PC-3 (cell line): ENCODE measurements at regions not wholly inside any gene's neighbourhood (a gene's known extent, or its start where the extent isn't known, plus 50 kb on each side); places are given as distances from the start of the nearest gene placed in this dataset.

ENCODE experiments used
- ATAC-seq: fragments of 200-7000 bp; cut with Tn5 transposase; 2 replicates; pipeline ENCODE4 v1.9.1; 2020; ENCODE audit warnings: mild to moderate bottlenecking, moderate library complexity
- BruUV-seq: library from RNA; stranded (reverse); fragments of 400-500 nt; replicated peaks from 2 replicates; lab custom pipeline; 2021; lab: Mats Ljungman, UMichigan
- CTCF ChIA-PET: fragments of 300-600 bp; sonication (Branson Sonifier 250); formaldehyde crosslinking; loops from one replicate; lab custom pipeline; 2022; ENCODE audit warnings: antibody characterized with exemption; lab: Charles Lee
- POLR2A ChIA-PET: fragments of 300-600 bp; sonication (Branson Sonifier 250); formaldehyde crosslinking; loops from one replicate; lab custom pipeline; 2022; ENCODE audit warnings: antibody characterized with exemption; ENCODE audit not compliant: unreplicated experiment; lab: Charles Lee
- DNase-seq: peaks from one replicate; pipeline ENCODE4 v3.0.0-alpha.2; 2015
- H2AFZ ChIP-seq: fragments of 300-600 bp; sonication (generic); 2 replicates; pipeline ENCODE4 v1.6.0; 2016; ENCODE audit warnings: antibody characterized with exemption, low read length
- H3F3A ChIP-seq: fragments of 300-600 bp; sonication (generic); one replicate; pipeline ENCODE4 v1.6.0; 2017; ENCODE audit warnings: antibody characterized with exemption, low read length, control low read depth, mild to moderate bottlenecking; ENCODE audit not compliant: unreplicated experiment
- H3K27ac ChIP-seq: fragments of 300-600 bp; sonication (generic); 2 replicates; pipeline ENCODE4 v1.5.1; 2016; ENCODE audit warnings: mild to moderate bottlenecking, low read length
- H3K27me3 ChIP-seq: fragments of 300-600 bp; sonication (generic); 2 replicates; pipeline ENCODE4 v1.6.1; 2016; ENCODE audit warnings: low read length, mixed read lengths
- H3K36me3 ChIP-seq: fragments of 300-600 bp; sonication (generic); 2 replicates; pipeline ENCODE4 v1.6.1; 2016; ENCODE audit warnings: low read depth, mixed run types, low read length, mixed read lengths
- H3K4me1 ChIP-seq: fragments of 300-600 bp; sonication (generic); 2 replicates; pipeline ENCODE4 v1.5.1; 2016; ENCODE audit warnings: low read length; ENCODE audit not compliant: insufficient read depth
- H3K4me2 ChIP-seq: fragments of 300-600 bp; sonication (generic); 2 replicates; pipeline ENCODE4 v1.6.0; 2016; ENCODE audit warnings: low read length
- H3K4me3 ChIP-seq: fragments of 300-600 bp; sonication (generic); 2 replicates; pipeline ENCODE4 v1.5.1; 2016; ENCODE audit warnings: mild to moderate bottlenecking, low read length, mixed read lengths
- H3K79me2 ChIP-seq: fragments of 300-600 bp; sonication (generic); 2 replicates; pipeline ENCODE4 v1.6.1; 2017; ENCODE audit warnings: low read length, mixed read lengths
- H3K9ac ChIP-seq: fragments of 300-600 bp; sonication (generic); 2 replicates; pipeline ENCODE4 v1.6.0; 2016; ENCODE audit warnings: mild to moderate bottlenecking, low read length
- H3K9me2 ChIP-seq: fragments of 300-600 bp; sonication (generic); replicated peaks from 2 replicates; pipeline ENCODE4 v1.6.1; 2016; ENCODE audit warnings: mixed run types, low read length, mixed read lengths
- H3K9me3 ChIP-seq: fragments of 300-600 bp; sonication (generic); 2 replicates; pipeline ENCODE4 v1.6.1; 2016; ENCODE audit warnings: low read length, mixed read lengths
- H4K20me1 ChIP-seq: fragments of 300-600 bp; sonication (generic); 2 replicates; pipeline ENCODE4 v1.6.1; 2016; ENCODE audit warnings: low read length, mixed read lengths
- CTCF ChIP-seq: fragments of 300-600 bp; sonication (generic); conservative IDR thresholded peaks from 2 replicates; pipeline ENCODE4 v1.5.1; 2017; ENCODE audit warnings: antibody characterized with exemption, low read depth, mild to moderate bottlenecking, low read length
- EZH2 ChIP-seq: fragments of 300-600 bp; sonication (generic); IDR thresholded peaks from one replicate; pipeline ENCODE4 v1.6.1; 2017; ENCODE audit warnings: antibody characterized with exemption, mild to moderate bottlenecking, low read length; ENCODE audit not compliant: unreplicated experiment
- EZH2phosphoT487 ChIP-seq: fragments of 300-600 bp; sonication (generic); IDR thresholded peaks from 2 replicates; pipeline ENCODE4 v1.6.1; 2018; ENCODE audit warnings: mild to moderate bottlenecking, antibody characterized with exemption, low read length, borderline replicate concordance
- intact Hi-C: fragments of 100-400 bp; cut with micrococcal nuclease; formaldehyde crosslinking; loops from 2 replicates; pipeline ENCODE4 v1.9.0; 2023

GRCh38 chr1:60331647-60332046 lies 258.1 kb upstream of the C1orf87 start:
- H3K79me2 ChIP-seq: no peaks in the 10 kb centered on the region
- no peaks in the 10 kb centered on the region for H3K9me2 ChIP-seq
- H3K9ac ChIP-seq: no peak overlapping the region
- H4K20me1 ChIP-seq: no peaks in the 10 kb centered on the region
- no peak overlapping the region for H3K4me3 ChIP-seq
- DNase-seq (no peak), ATAC-seq (no peak)
- peaks cover 10% of the 10 kb centered on the region; the same call in 1 of the 2 replicates for H3K27me3 ChIP-seq
- TF ChIP-seq EZH2 (no peak), CTCF (no peak), EZH2phosphoT487 (no peak)
- H3F3A ChIP-seq: no peaks in the 10 kb centered on the region
- H3K4me2 ChIP-seq: no peak overlapping the region
- no peak overlapping the region for H3K27ac ChIP-seq
- no TSS peak for BruUV-seq
- ChIA-PET CTCF (no interaction called here), POLR2A (no interaction called here)
- H2AFZ ChIP-seq: no peak overlapping the region
- H3K9me3 ChIP-seq: no peaks in the 10 kb centered on the region; the same call in 1 of the 2 replicates
- no peaks in the 10 kb centered on the region for H3K36me3 ChIP-seq
- intact Hi-C loops: no loop called here
- H3K4me1 ChIP-seq: no peaks in the 10 kb centered on the region

DNA sequence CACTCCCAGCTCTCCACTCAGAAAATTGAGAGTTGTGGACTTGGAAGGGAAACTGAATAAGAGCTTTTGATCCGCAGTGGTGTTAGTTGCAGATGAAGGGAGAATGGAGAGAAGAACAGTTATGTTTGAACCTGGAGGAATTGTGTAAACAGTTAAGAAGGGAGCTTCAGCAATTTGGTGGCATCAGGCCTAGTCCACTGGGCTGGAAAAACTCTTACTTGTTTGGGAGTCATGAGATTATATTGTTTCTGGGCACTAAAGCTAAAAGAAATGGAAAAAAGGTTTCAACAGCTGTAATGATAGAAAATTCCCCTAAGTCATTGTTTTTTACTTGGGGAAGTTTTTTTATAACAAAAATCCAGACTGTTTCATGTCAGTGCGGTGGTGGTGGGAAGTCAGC lies 256.1 kb upstream of the C1orf87 start:
- ChIA-PET CTCF (no interaction called here), POLR2A (no interaction called here)
- Histone ChIP-seq H3K27me3 (0 out of 2 replicates have a peak, but pooled peaks cover 3% of the 10 kb centered on the region), H3K9me2 (no peaks in the 10 kb centered on the region), H3K4me1 (no peaks in the 10 kb centered on the region), H3K36me3 (no peaks in the 10 kb centered on the region), H3K79me2 (no peaks in the 10 kb centered on the region), H3K4me2 (no peak overlapping the region), H3K27ac (no peak overlapping the region), H4K20me1 (no peaks in the 10 kb centered on the region), H3K9me3 (no peaks in the 10 kb centered on the region; the same call in 1 of the 2 replicates), H3F3A (no peaks in the 10 kb centered on the region), H3K4me3 (no peak overlapping the region), H3K9ac (no peak overlapping the region), H2AFZ (no peak overlapping the region)
- no peak for DNase-seq
- BruUV-seq: no TSS peak
- intact Hi-C loops: no loop called here
- no peak for ATAC-seq
- TF ChIP-seq EZH2 (no peak), CTCF (no peak), EZH2phosphoT487 (no peak)

DNA sequence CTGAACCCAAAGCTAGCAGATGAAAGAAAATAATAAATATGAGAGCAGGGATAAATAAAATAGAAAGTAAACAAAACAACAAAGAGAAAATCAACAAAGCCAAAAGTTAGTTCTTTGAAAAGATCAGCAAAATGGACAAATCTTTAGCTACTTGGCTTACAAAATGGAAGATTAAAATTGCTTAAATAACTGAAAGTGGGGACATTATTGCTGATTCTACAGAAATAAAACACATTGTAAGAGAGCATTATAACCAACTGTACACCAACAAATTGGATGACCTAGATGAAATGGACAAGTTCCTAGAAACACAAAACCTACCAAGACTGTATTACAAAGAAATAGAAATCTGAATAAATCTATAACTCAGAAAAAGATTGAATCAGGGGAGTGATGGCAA lies 238.3 kb upstream of the C1orf87 start:
- CTCF ChIA-PET: no interaction called here
- no peak for TF ChIP-seq EZH2phosphoT487
- no peak for TF ChIP-seq CTCF
- no peak for TF ChIP-seq EZH2

More for the DNA sequence above, 238.3 kb upstream of the C1orf87 start:
- H3K4me3 ChIP-seq: no peak overlapping the region
- POLR2A ChIA-PET: no interaction called here
- H3K9me2 ChIP-seq: no peaks in the 10 kb centered on the region
- H3K27me3 ChIP-seq: peaks cover 25% of the 10 kb centered on the region; the same call in 1 of the 2 replicates
- H3K79me2 ChIP-seq: no peaks in the 10 kb centered on the region
- H3K27ac ChIP-seq: no peak overlapping the region
- DNase-seq (no peak), ATAC-seq (no peak)
- no peaks in the 10 kb centered on the region for H3F3A ChIP-seq
- H3K9me3 ChIP-seq: no peaks in the 10 kb centered on the region
- no peaks in the 10 kb centered on the region for H3K36me3 ChIP-seq
- intact Hi-C loops: no loop called here
- no peak overlapping the region for H2AFZ ChIP-seq
- H3K9ac ChIP-seq: no peak overlapping the region
- no peaks in the 10 kb centered on the region for H4K20me1 ChIP-seq
- no peak overlapping the region for H3K4me2 ChIP-seq
- BruUV-seq: no TSS peak
- H3K4me1 ChIP-seq: no peaks in the 10 kb centered on the region
